ENCODE measurements at regions not wholly inside any gene's neighbourhood (a gene's known extent, or its start where the extent isn't known, plus 50 kb on each side); places are given as distances from the start of the nearest gene placed in this dataset.
"Not testable (repeated sequence)": the region's sequence is repeated elsewhere in the genome, so short reads cannot be mapped to it uniquely, and the experiment has no call there.

DNA sequence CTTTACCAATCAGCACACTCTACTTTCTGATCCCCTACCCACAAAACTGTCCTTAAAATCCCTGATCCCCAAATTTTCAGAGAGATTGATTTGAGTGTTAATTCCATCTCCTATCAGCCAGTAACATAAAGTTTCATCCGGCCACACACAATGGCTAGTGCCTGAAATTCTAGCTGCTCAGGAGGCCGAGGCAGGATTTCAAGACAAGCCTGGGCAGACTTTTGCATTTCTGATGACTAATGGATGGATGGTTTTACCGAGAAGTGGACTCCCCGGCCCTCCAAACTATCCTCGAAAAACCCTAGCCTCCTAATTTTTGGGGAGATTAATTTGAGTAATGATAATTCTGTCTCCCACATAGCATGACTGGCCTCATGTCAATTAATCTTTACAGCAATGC lies 269.8 kb upstream of the POU1F1 start:
- Histone ChIP-seq H3K27ac (no peak overlapping the region), H3K4me1 (no peaks in the 10 kb centered on the region), H3K4me3 (no peak overlapping the region), H3K36me3 (ENCODE audit: low read depth, missing control alignments) (no peaks in the 10 kb centered on the region), H3K27me3 (no peaks in the 10 kb centered on the region), H3K9me3 (no peaks in the 10 kb centered on the region)
- DNase-seq, result no peak
- WGBS, 2 donors, result 83 to 92% methylated on average over 5 of the region's 5 CpGs
- intact Hi-C loops (cut with DNase I; ENCODE audit: low total_unique reads), result no loop called here
- TF ChIP-seq POLR2A (IDR thresholded peaks at IDR 0.05), result no peak
- no peak for TF ChIP-seq CTCF (IDR thresholded peaks at IDR 0.05)

DNA sequence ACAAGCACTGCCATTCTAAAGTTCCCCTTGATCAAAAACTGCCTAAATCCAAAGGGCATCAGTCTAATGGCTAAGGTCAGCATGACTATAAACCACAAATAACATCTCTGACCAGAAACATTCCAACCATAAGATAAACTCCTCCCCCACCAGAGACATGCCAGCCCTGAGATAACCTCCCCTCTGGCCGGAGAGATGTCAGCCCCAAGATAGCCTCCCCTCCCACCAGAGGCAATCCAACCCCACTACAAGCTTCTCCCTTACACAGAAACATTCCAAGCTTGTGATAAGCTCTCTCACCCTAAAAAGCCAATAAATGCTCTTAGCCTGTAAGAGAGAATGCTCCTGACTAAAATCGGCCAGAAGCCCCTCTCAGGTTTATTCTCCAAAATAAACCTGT lies 267.0 kb upstream of the POU1F1 start:
- H3K9me3 ChIP-seq; H3K27me3 ChIP-seq; H3K4me1 ChIP-seq; intact Hi-C loops (cut with DNase I; ENCODE audit: low total_unique reads); H3K27ac ChIP-seq; H3K36me3 ChIP-seq (ENCODE audit: low read depth, missing control alignments); DNase-seq; H3K4me3 ChIP-seq: not testable (repeated sequence)
- 53 to 62% methylated on average over 2 of the region's 2 CpGs for WGBS, 2 donors

DNA sequence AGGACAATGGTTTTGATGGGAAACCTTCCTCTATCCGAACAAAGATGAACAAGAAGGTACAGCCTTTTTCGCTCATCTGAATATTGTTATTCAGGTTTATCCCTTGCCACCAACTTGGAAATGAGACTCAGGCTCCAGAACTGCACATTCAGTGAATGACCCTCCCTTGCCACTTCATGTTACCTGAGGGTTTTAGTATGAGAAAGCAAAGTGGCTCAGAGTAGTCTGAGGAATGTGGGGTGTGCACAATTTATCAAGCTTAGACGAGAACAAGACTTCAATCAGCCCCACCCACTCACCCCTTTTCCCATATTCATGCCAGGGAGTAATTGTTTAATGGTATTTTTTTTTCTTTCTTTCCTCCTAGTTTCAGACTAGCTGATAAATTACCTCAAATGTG lies 265.3 kb upstream of the POU1F1 start:
- whole genome bisulfite sequencing, 2 donors, result 75 to 86% methylated on average over 3 of the region's 3 CpGs
- no peaks in the 10 kb centered on the region for H3K36me3 ChIP-seq (ENCODE audit: low read depth, missing control alignments)
- no peaks in the 10 kb centered on the region for H3K9me3 ChIP-seq
- TF ChIP-seq POLR2A (IDR thresholded peaks at IDR 0.05), result no peak
- TF ChIP-seq CTCF (IDR thresholded peaks at IDR 0.05), result no peak
- no peaks in the 10 kb centered on the region for H3K27me3 ChIP-seq
- no peak overlapping the region for H3K27ac ChIP-seq
- intact Hi-C loops (cut with DNase I; ENCODE audit: low total_unique reads), result no loop called here
- no peak overlapping the region for H3K4me3 ChIP-seq
- no peak for DNase-seq
- no peaks in the 10 kb centered on the region for H3K4me1 ChIP-seq

DNA sequence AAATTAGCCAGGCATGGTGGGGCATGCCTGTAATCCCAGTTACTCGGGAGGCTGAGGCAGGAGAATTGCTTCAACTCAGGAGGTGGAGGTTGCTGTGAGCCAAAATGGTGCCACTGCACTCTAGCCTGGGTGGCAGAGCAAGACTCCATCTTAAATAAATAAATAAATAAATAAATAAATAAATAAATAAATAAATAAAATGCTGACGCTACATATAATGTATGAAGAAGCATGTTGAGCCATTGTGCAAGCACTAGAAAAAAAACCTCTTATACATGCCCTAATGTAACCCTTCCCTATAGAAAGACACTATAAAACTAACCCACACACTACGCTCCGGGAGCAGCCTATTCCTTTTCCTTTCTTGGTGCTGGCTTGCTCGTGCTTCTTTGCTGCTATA lies 262.3 kb upstream of the POU1F1 start:
- H3K4me3 ChIP-seq, H3K27me3 ChIP-seq: not testable (repeated sequence)
- 60 to 82% methylated on average over 5 of the region's 5 CpGs for WGBS, 2 donors

GRCh38 chr3:87509401-87509800 lies 233.0 kb upstream of the POU1F1 start:
- no peaks in the 10 kb centered on the region for H3K4me1 ChIP-seq
- H3K27ac ChIP-seq, result no peak overlapping the region
- TF ChIP-seq POLR2A (IDR thresholded peaks at IDR 0.05) (no peak), CTCF (IDR thresholded peaks at IDR 0.05) (no peak)
- no peaks in the 10 kb centered on the region for H3K9me3 ChIP-seq
- DNase-seq, result no peak
- 28 to 31% methylated on average over 11 of the region's 11 CpGs for WGBS, 2 donors
- intact Hi-C loops (cut with DNase I; ENCODE audit: low total_unique reads), result no loop called here
- peak overlapping the region in 1 of 2 donors; percentile 10 for H3K4me3 ChIP-seq
- no peaks in the 10 kb centered on the region for H3K36me3 ChIP-seq (ENCODE audit: low read depth, missing control alignments)
- no peaks in the 10 kb centered on the region for H3K27me3 ChIP-seq

More for the DNA sequence above, 262.3 kb upstream of the POU1F1 start:
- H3K9me3 ChIP-seq; intact Hi-C loops (cut with DNase I; ENCODE audit: low total_unique reads); H3K4me1 ChIP-seq; H3K36me3 ChIP-seq (ENCODE audit: low read depth, missing control alignments); DNase-seq; H3K27ac ChIP-seq: not testable (repeated sequence)

- H3K4me3 ChIP-seq, result no peak overlapping the region
- TF ChIP-seq CTCF (IDR thresholded peaks at IDR 0.05) (no peak), POLR2A (IDR thresholded peaks at IDR 0.05) (no peak)
- no peaks in the 10 kb centered on the region for H3K36me3 ChIP-seq (ENCODE audit: low read depth, missing control alignments)
- WGBS, 2 donors, result 38 to 49% methylated on average over 3 of the region's 3 CpGs
- intact Hi-C loops (cut with DNase I; ENCODE audit: low total_unique reads), result no loop called here
- H3K27ac ChIP-seq, result no peak overlapping the region
- no peak for DNase-seq
- no peaks in the 10 kb centered on the region for H3K27me3 ChIP-seq
- no peaks in the 10 kb centered on the region for H3K4me1 ChIP-seq
- no peaks in the 10 kb centered on the region for H3K9me3 ChIP-seq
Observed at GRCh38 chr3:87508921-87509320, 232.5 kb upstream of the POU1F1 start.
